Mucosa of gallbladder (tissue), 1 donor: ENCODE measurements at regions not wholly inside any gene's neighbourhood (a gene's known extent, or its start where the extent isn't known, plus 50 kb on each side); places are given as distances from the start of the nearest gene placed in this dataset.
"Not testable (repeated sequence)": the region's sequence is repeated elsewhere in the genome, so short reads cannot be mapped to it uniquely, and the experiment has no call there.

Source experiments
- DNase-seq: peaks from one replicate; pipeline ENCODE4 v3.0.0-alpha.2; 2020; ENCODE audit warnings: low spot score
- donor health status: DM: no; HTN: no; CAD: no.

GRCh38 chr2:192660555-192660954 lies 465.8 kb upstream of the TMEFF2 start:
- DNase-seq, result not testable (repeated sequence)

DNA sequence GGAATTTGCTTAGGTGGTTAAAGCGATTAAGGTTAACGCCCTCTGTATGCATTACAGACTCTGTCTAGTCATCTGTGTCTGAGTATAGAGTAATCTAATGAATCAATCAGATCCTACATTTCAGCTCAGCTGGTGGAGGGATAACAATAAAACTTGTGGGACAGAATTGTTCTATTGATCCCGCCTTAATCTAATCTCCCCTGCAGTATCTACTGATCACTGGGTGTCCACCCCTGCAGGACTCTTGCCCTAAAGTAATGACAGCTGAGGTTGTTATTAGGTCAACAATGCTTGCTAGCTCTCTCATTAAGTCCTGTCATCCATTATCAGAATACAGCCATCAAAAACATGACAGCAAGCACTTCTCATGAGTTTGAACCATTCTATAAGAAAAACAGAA lies 462.6 kb upstream of the TMEFF2 start:
- DNase-seq, result no peak

GRCh38 chr2:192655916-192656315 lies 461.2 kb upstream of the TMEFF2 start:
- no peak for DNase-seq

- no peak for DNase-seq
Measured at GRCh38 chr2:192645811-192646598, 451.3 kb upstream of the TMEFF2 start.

DNA sequence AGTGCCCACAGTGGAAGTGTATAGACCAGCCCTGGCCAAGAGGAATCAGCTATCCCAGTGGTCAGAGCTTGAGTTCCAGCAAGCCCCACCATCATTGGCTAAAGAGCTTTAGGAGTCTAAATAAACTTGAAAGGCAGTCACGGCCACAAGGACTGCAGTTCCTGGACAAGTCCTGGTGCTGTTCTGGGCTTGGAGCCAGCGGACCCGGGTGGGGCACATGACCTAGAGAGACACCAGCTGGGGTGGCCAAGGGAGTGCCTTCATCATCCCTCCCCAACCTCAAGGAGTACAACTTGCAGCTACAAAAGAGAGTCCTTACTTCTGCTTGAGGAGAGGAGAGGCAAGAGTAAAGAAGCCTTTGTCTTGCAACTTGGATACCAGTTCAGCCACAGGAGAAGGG lies 439.8 kb upstream of the TMEFF2 start:
- no peak for DNase-seq

DNA sequence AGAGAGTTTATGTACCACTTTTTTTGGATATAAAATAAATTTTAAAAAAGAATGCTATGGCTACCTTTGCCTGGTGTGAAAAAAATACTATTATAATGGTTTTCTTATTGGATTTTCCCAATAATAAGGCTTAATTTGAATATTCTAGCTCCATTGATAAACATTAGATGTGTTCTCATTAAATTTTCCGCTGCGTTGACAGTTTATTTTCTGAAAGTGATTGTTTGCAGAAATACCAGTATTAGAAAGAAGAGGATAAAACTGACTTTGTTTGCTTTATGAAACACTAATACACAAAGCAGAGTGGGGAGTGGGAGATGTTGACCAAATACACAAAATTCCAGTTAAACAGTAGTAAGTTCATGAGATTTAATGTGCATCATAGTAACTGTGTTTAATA lies 433.3 kb upstream of the TMEFF2 start:
- no peak for DNase-seq

- DNase-seq, result no peak
Measured at GRCh38 chr2:192615105-192615504, 420.4 kb upstream of the TMEFF2 start.

GRCh38 chr2:192604295-192604694 lies 409.6 kb upstream of the TMEFF2 start:
- DNase-seq, result no peak

DNA sequence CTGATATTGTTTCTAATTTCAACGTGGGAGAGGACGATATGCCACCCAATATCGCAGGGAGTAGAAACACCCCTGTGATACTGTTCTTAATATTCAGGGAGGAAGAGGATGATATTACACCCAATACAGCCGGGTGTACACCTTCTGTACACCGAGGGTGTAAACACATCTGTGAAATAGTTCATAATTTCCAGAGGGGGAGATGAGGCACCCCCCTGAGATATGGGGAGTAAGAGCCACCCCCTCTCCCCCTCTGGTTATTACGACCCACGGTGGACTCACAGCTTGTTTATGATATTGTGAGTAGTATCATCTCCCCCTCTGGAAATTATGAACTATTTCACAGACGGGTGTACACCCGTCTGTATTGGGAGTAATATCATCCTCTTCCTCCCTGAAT lies 403.9 kb upstream of the TMEFF2 start:
- DNase-seq, result not testable (repeated sequence)

- no peak for DNase-seq
Measured at GRCh38 chr2:192593561-192593960, 398.8 kb upstream of the TMEFF2 start.

- DNase-seq, result no peak
Measured at GRCh38 chr2:192591617-192592016, 396.9 kb upstream of the TMEFF2 start.

- DNase-seq, result no peak
Measured at GRCh38 chr2:192585418-192585817, 390.7 kb upstream of the TMEFF2 start.

- DNase-seq, result no peak
Measured at GRCh38 chr2:192584976-192585375, 390.2 kb upstream of the TMEFF2 start.

DNA sequence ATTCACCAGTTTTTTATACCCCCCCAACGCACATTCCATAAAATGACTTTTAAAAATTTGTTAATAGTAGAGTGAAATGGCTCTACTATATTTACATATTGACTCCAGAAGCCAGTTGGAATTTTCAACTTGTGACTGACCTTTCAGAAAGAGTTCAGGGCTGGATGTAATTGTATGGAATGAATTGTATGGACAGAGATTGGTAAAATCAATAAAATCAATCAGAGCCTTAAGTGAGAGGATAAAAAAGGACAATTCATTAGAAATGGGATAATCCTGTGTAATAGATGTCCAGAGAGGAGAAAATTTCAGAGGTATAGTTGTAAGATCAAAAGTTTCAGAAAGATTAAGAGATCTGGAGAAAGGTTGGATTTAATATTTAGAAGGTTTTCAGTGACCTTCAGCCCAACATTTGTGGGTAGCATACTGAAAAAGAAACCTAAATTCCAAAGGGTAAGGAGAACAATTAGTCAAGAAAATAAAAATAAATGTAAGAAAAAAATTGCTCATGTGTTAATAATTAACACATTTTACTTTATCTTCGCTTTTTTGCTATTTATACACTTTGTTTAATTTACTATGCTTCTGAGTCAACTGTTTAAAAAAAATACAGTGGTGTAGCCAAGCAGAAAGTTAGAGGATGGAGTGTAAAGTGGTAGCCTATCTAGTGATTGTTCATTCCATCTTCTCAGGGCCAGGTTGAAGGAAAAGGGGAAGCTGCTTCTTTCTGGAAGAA lies 385.4 kb upstream of the TMEFF2 start:
- no peak for DNase-seq

DNA sequence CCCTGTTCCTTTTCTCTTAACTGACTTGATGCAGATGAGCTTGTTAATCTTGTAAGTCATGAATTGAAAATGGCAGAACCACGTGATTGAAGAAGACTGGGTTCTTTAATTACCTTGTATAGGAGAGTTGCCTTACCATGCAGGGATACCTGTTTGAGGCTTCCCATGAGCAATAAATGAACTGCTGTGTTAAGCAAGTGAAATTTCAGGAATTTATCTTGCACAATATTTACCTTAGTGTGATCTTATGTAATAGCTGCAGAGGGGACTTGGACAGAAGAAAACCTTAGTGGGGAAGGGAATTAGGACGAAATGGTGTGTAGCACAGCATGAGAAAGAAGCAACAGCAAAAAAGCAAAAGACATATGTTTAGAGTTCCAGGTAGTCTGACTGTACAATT lies 384.0 kb upstream of the TMEFF2 start:
- no peak for DNase-seq

DNA sequence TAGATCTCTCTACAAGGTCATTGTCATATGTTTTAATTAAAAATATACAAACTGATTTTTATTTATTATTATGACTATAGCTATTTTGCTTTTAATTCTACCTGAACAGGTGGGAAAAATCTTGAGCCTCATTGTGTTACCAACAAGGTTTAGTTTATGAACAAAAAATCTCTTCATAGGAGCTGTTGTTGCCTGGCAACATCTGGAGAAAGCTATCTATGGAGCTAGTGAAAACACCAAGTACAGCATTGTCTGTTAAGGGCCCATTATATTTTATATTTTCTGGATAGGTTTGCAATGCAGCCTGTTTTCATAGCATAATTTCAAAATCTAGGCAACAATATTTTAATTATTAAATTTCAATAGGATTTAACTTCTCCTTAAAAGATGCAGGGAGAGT lies 383.0 kb upstream of the TMEFF2 start:
- DNase-seq, result no peak

- no peak for DNase-seq
Measured at GRCh38 chr2:192574552-192574951, 379.8 kb upstream of the TMEFF2 start.

DNA sequence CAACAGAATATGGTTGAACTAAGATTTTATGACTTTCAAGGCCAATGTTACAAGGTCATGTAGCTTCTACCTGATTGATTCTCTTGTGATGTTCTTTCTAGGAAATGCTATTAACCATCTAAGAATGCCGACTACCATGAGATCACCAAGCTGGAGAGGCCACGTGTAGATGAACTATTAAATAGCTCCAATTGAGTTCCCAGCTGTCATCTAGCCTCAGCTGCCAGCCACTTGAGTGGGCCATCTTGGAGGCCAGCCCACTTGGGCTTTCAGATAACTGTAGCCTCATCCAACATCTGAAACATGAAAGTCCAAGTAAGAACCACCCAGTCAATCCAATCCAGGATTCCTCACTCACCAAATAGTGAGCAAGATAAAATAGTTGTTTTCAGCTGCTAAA lies 376.9 kb upstream of the TMEFF2 start:
- no peak for DNase-seq

DNA sequence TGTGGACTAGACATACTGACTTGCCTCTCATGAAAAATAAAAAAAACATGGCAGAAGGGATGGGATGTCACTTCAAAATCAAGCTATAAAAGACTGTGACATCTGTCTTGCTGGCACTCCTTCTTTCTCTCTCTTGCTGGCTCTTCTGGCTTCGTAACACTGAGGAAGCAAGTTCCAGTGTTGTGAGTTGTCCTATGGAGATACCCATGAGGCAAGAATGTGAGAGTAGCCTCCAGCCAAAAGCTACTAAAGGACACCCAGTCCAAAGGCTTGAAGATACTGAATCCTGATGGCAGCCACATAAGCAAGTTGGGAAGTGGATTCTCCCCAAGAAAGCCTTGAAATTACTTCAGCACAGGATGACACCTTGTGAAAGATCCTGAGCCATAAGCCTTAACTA lies 376.1 kb upstream of the TMEFF2 start:
- DNase-seq, result no peak

- DNase-seq, result no peak
Measured at GRCh38 chr2:192566863-192567262, 372.1 kb upstream of the TMEFF2 start.

DNA sequence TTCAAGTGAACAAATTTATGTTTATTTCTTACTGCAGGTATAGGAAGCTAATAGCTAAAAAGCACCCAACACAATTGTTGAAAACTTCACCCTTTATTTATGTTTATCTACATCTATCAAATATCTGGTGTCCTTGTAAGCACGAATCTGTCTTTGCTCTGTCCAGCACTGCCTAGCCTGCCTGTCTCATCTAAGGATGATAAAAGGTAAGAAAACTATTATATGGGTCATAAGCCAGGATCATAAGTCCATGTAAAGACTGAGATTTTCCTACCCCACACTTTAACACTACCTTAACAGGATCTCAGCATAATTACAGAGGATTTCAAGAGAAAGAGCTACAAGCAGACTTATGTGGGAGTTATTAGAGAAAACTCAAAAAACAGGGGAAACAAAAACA lies 365.6 kb upstream of the TMEFF2 start:
- no peak for DNase-seq

DNA sequence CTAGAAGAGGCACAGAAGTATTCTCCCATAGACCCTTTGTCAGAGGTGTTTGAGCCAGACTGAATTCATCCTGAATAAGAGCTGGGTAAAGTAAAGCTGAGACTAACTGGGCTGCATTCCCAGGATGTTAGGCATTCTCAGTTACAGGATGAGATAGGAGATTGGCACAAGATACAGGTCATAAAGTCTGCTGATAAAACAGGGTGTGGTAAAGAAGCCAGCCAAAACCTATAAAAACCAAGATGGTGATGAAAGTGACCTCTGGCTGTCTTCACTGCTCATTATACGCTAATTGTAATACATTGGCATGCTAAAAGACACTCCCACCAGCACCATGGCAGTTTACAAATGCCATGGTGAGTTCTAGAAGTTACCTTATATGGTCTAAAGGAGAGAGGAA lies 364.9 kb upstream of the TMEFF2 start:
- DNase-seq, result no peak

GRCh38 chr2:192558637-192559036 lies 363.9 kb upstream of the TMEFF2 start:
- no peak for DNase-seq
